GM23248 (cell line): ENCODE measurements at regions not wholly inside any gene's neighbourhood (a gene's known extent, or its start where the extent isn't known, plus 50 kb on each side); places are given as distances from the start of the nearest gene placed in this dataset.

Source experiments
- DNase-seq: peaks from one replicate; pipeline ENCODE4 v3.0.0-alpha.2; 2015
- H2AFZ ChIP-seq: fragments of 200-600 bp; sonication (generic); 2 replicates; pipeline ENCODE4 v1.6.1; 2016; ENCODE audit warnings: antibody characterized with exemption
- H3F3A ChIP-seq: fragments of 200-600 bp; sonication (generic); 2 replicates; pipeline ENCODE4 v1.6.1; 2016; ENCODE audit warnings: mild to moderate bottlenecking, antibody characterized with exemption, mixed run types; ENCODE audit not compliant: insufficient read depth
- H3K27ac ChIP-seq: fragments of 200-600 bp; sonication (generic); 2 replicates; pipeline ENCODE4 v1.5.1; 2016; ENCODE audit warnings: mild to moderate bottlenecking
- H3K27me3 ChIP-seq: fragments of 200-600 bp; sonication (generic); replicated peaks from 2 replicates; pipeline ENCODE4 v1.6.1; 2016; ENCODE audit warnings: mild to moderate bottlenecking; ENCODE audit not compliant: insufficient read depth
- H3K36me3 ChIP-seq: fragments of 200-600 bp; sonication (generic); 2 replicates; pipeline ENCODE4 v1.6.1; 2016; ENCODE audit warnings: low read depth, mild to moderate bottlenecking
- H3K4me1 ChIP-seq: fragments of 200-600 bp; sonication (generic); 2 replicates; pipeline ENCODE4 v1.6.1; 2016; ENCODE audit warnings: mild to moderate bottlenecking; ENCODE audit not compliant: insufficient read depth
- H3K4me2 ChIP-seq: fragments of 200-600 bp; sonication (generic); one replicate; pipeline ENCODE4 v1.6.1; 2016; ENCODE audit warnings: mild to moderate bottlenecking; ENCODE audit not compliant: unreplicated experiment
- H3K4me3 ChIP-seq: fragments of 200-600 bp; sonication (generic); 2 replicates; pipeline ENCODE4 v1.5.1; 2016; ENCODE audit warnings: mild to moderate bottlenecking
- H3K79me2 ChIP-seq: fragments of 200-600 bp; sonication (generic); 2 replicates; pipeline ENCODE4 v1.6.1; 2016; ENCODE audit warnings: mild to moderate bottlenecking; ENCODE audit not compliant: insufficient read depth
- H3K9ac ChIP-seq: fragments of 200-600 bp; sonication (generic); 2 replicates; pipeline ENCODE4 v1.6.1; 2016; ENCODE audit warnings: mild to moderate bottlenecking
- H3K9me2 ChIP-seq: fragments of 200-600 bp; sonication (generic); 2 replicates; pipeline ENCODE4 v1.6.1; 2016; ENCODE audit warnings: mixed run types, mild to moderate bottlenecking, moderate library complexity; ENCODE audit not compliant: insufficient read depth
- H3K9me3 ChIP-seq: fragments of 200-600 bp; sonication (generic); one replicate; pipeline ENCODE4 v1.6.1; 2017; ENCODE audit warnings: low read depth
- H4K20me1 ChIP-seq: fragments of 200-600 bp; sonication (generic); 2 replicates; pipeline ENCODE4 v1.6.0; 2016; ENCODE audit not compliant: insufficient read depth
- EZH2 ChIP-seq: fragments of 200-600 bp; sonication (generic); IDR thresholded peaks from 2 replicates; pipeline ENCODE4 v1.6.1; 2018; ENCODE audit warnings: antibody characterized with exemption, mild to moderate bottlenecking; ENCODE audit not compliant: insufficient read depth, poor library complexity, severe bottlenecking
- EZH2phosphoT487 ChIP-seq: fragments of 200-600 bp; sonication (generic); IDR thresholded peaks from 2 replicates; pipeline ENCODE4 v1.6.1; 2018; ENCODE audit warnings: antibody characterized with exemption, moderate library complexity, mild to moderate bottlenecking, low read depth; ENCODE audit not compliant: insufficient read depth
- WGBS, 2 experiments: methylation state at CpG; one replicate each; pipeline ENCODE4 v1.1.6; 2015 to 2017; ENCODE audit warnings: low lambda C conversion rate in 2 of 2, low coverage in 1 of 2; ENCODE audit errors: missing lambda C conversion rate in 2 of 2; 5-methylcytosine and 5-hydroxymethylcytosine counted together
- in situ Hi-C: fragments of 300-500 bp; cut with MboI; formaldehyde crosslinking; loops from 2 replicates; pipeline ENCODE4 v1.15.0; 2020

DNA sequence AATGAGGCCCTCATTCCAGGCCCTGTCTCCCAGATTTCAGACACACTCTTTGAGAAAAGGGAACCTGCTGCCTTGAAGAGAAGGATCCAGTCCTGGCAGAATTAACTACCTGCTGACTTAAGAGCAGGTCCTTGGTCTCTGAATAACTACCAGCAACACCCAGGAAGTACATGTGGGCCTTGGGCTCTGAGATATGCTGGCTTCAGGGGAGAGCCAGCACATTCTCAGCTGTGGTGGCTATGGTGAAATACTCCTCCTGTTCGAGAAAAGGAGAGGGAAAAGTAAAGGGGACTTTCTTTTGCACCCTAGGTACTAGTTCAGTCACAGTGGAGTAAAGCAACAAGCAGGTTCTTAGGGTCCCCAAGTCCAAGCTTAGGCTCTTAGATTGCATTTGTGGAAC is 120.0 kb downstream of the HMHB1 start:
- Histone ChIP-seq H3K9ac (no peak overlapping the region), H3K4me1 (peaks cover 24% of the 10 kb centered on the region), H3K27me3 (no peaks in the 10 kb centered on the region), H3F3A (peaks cover 7% of the 10 kb centered on the region; the same call in 1 of the 2 replicates), H3K36me3 (no peaks in the 10 kb centered on the region), H3K27ac (peak overlapping the region; percentile 44; the same call in 1 of the 2 replicates), H3K79me2 (no peaks in the 10 kb centered on the region), H3K4me2 (no peak overlapping the region), H3K9me3 (peaks cover 5% of the 10 kb centered on the region), H2AFZ (no peak overlapping the region), H3K9me2 (no peaks in the 10 kb centered on the region), H4K20me1 (no peaks in the 10 kb centered on the region), H3K4me3 (no peak overlapping the region)
- 92 to 93% methylated on average over 1 of the region's 1 CpG for WGBS, 2 experiments
- in situ Hi-C loops = no loop called here
- TF ChIP-seq EZH2phosphoT487 (no peak), EZH2 (no peak)
- no peak for DNase-seq

- Histone ChIP-seq H3K27me3 (no peaks in the 10 kb centered on the region), H3K4me3 (no peak overlapping the region), H3K9me2 (no peaks in the 10 kb centered on the region), H3K36me3 (no peaks in the 10 kb centered on the region), H4K20me1 (no peaks in the 10 kb centered on the region), H3K4me1 (peaks cover 26% of the 10 kb centered on the region), H3K9me3 (peaks cover 5% of the 10 kb centered on the region), H3F3A (peaks cover 7% of the 10 kb centered on the region; the same call in 1 of the 2 replicates), H2AFZ (peak overlapping the region; percentile 14; the same call in 1 of the 2 replicates), H3K9ac (no peak overlapping the region), H3K79me2 (no peaks in the 10 kb centered on the region), H3K27ac (peak overlapping the region; percentile 44; the same call in 1 of the 2 replicates), H3K4me2 (no peak overlapping the region)
- TF ChIP-seq EZH2phosphoT487 = no peak
- no peak for TF ChIP-seq EZH2
- peak; percentile 70 for DNase-seq
- in situ Hi-C loops = no loop called here
- WGBS, 2 experiments = 94 to 100% methylated on average over 1 of the region's 1 CpG
Observed at GRCh38 chr5:143932584-143932983, 120.6 kb downstream of the HMHB1 start.

GRCh38 chr5:143933451-143933850 is 121.5 kb downstream of the HMHB1 start:
- 55 to 67% methylated on average over 3 of the region's 3 CpGs for WGBS, 2 experiments
- no peak for TF ChIP-seq EZH2
- no peak for TF ChIP-seq EZH2phosphoT487

DNA sequence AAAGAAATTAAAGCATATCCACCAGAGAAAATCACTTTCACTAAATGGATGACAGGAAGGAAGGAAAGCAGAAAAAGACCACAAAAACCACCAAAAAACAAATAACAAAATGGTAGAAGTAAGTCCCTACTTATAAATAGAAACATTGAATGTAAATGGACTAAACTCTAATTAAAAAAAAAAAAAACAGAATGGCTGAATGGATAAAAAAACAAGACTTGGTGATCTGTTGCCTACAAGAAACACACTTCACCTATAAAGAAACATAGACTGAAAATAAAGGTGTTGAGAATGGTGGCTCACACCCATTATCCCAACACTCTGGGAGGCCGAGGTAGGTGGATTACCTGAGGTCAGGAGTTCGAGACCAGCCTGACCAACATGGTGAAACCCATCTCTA is 122.9 kb downstream of the HMHB1 start:
- no peak overlapping the region for H3K27ac ChIP-seq

More at GRCh38 chr5:143933451-143933850, 121.5 kb downstream of the HMHB1 start:
- no peak overlapping the region for H3K9ac ChIP-seq
- no peak overlapping the region for H3K4me2 ChIP-seq
- no peaks in the 10 kb centered on the region for H3K79me2 ChIP-seq
- H2AFZ ChIP-seq = peak overlapping the region; percentile 33; the same call in 1 of the 2 replicates
- H3K27ac ChIP-seq = peak overlapping the region; percentile 44; the same call in 1 of the 2 replicates
- DNase-seq = peak; percentile 39
- H3K9me2 ChIP-seq = no peaks in the 10 kb centered on the region
- in situ Hi-C loops = no loop called here
- H3K9me3 ChIP-seq = peaks cover 5% of the 10 kb centered on the region
- H3K27me3 ChIP-seq = no peaks in the 10 kb centered on the region
- no peak overlapping the region for H3K4me3 ChIP-seq
- peaks cover 7% of the 10 kb centered on the region; the same call in 1 of the 2 replicates for H3F3A ChIP-seq
- no peaks in the 10 kb centered on the region for H4K20me1 ChIP-seq
- H3K36me3 ChIP-seq = no peaks in the 10 kb centered on the region
- peaks cover 35% of the 10 kb centered on the region for H3K4me1 ChIP-seq

GRCh38 chr5:143938230-143938629 is 126.3 kb downstream of the HMHB1 start:
- TF ChIP-seq EZH2 = no peak
- TF ChIP-seq EZH2phosphoT487 = no peak
- H3K27ac ChIP-seq = no peak overlapping the region

More for the DNA sequence above, 122.9 kb downstream of the HMHB1 start:
- Histone ChIP-seq H3K4me2 (no peak overlapping the region), H2AFZ (no peak overlapping the region), H3K4me1 (peaks cover 32% of the 10 kb centered on the region), H4K20me1 (no peaks in the 10 kb centered on the region), H3K79me2 (no peaks in the 10 kb centered on the region), H3K9me3 (peaks cover 5% of the 10 kb centered on the region), H3K9ac (no peak overlapping the region), H3K36me3 (no peaks in the 10 kb centered on the region), H3K9me2 (no peaks in the 10 kb centered on the region), H3K27me3 (no peaks in the 10 kb centered on the region), H3K4me3 (no peak overlapping the region), H3F3A (peaks cover 7% of the 10 kb centered on the region; the same call in 1 of the 2 replicates)
- in situ Hi-C loops = no loop called here
- WGBS, 2 experiments = 65 to 70% methylated on average over 2 of the region's 2 CpGs
- TF ChIP-seq EZH2phosphoT487 (no peak), EZH2 (no peak)
- no peak for DNase-seq

More at GRCh38 chr5:143938230-143938629, 126.3 kb downstream of the HMHB1 start:
- Histone ChIP-seq H3K4me3 (no peak overlapping the region), H3F3A (0 out of 2 replicates have a peak, but pooled peaks cover under 1% of the 10 kb centered on the region), H3K79me2 (no peaks in the 10 kb centered on the region), H3K9ac (no peak overlapping the region), H2AFZ (peak overlapping the region; percentile 46), H3K4me1 (peaks cover 15% of the 10 kb centered on the region), H3K4me2 (no peak overlapping the region), H3K27me3 (no peaks in the 10 kb centered on the region), H3K9me2 (no peaks in the 10 kb centered on the region), H4K20me1 (no peaks in the 10 kb centered on the region), H3K36me3 (no peaks in the 10 kb centered on the region), H3K9me3 (peaks cover 11% of the 10 kb centered on the region)
- peak; percentile 64 for DNase-seq
- in situ Hi-C loops = no loop called here
